A673 (cell line): ENCODE measurements at regions not wholly inside any gene's neighbourhood (a gene's known extent, or its start where the extent isn't known, plus 50 kb on each side); places are given as distances from the start of the nearest gene placed in this dataset.

Experiments
- BruUV-seq: library from RNA; stranded (reverse); fragments of 400-500 nt; replicated peaks from 2 replicates; lab custom pipeline; 2021; lab: Mats Ljungman, UMichigan
- CTCF ChIA-PET: fragments of 300-600 bp; sonication (Branson Sonifier 250); formaldehyde crosslinking; loops from one replicate; lab custom pipeline; 2022; ENCODE audit warnings: antibody characterized with exemption; lab: Charles Lee
- POLR2A ChIA-PET: fragments of 300-600 bp; sonication (Branson Sonifier 250); formaldehyde crosslinking; loops from one replicate; lab custom pipeline; 2022; ENCODE audit warnings: antibody characterized with exemption; ENCODE audit not compliant: low non-redundant PET; lab: Charles Lee
- DNase-seq: peaks from one replicate; pipeline ENCODE4 v3.0.0-alpha.2; 2015; ENCODE audit warnings: low spot score
- H3K27ac ChIP-seq: fragments of 200-600 bp; sonication (generic); 2 replicates; pipeline ENCODE4 v1.5.1; 2016; ENCODE audit warnings: mixed run types, low read depth, mild to moderate bottlenecking, mixed read lengths, antibody characterized with exemption, low read length; ENCODE audit not compliant: poor library complexity, severe bottlenecking
- H3K27me3 ChIP-seq: fragments of 200-600 bp; sonication (generic); replicated peaks from 2 replicates; pipeline ENCODE4 v1.6.1; 2017; ENCODE audit warnings: mixed run types, low read depth, mild to moderate bottlenecking, mixed read lengths, antibody characterized with exemption, low read length; ENCODE audit not compliant: insufficient read depth, poor library complexity
- H3K36me3 ChIP-seq: fragments of 200-600 bp; sonication (generic); 2 replicates; pipeline ENCODE4 v1.6.1; 2016; ENCODE audit warnings: mixed run types, mild to moderate bottlenecking, mixed read lengths, antibody characterized with exemption, low read length; ENCODE audit not compliant: insufficient read depth, poor library complexity, severe bottlenecking
- H3K4me1 ChIP-seq: fragments of 200-600 bp; sonication (generic); 2 replicates; pipeline ENCODE4 v1.6.1; 2017; ENCODE audit warnings: mixed run types, mild to moderate bottlenecking, mixed read lengths, antibody characterized with exemption, low read length; ENCODE audit not compliant: insufficient read depth, poor library complexity, severe bottlenecking
- H3K4me3 ChIP-seq: fragments of 200-600 bp; sonication (generic); 2 replicates; pipeline ENCODE4 v1.5.1; 2016; ENCODE audit warnings: low read depth, mixed run types, mild to moderate bottlenecking, mixed read lengths, low read length; ENCODE audit not compliant: poor library complexity, severe bottlenecking
- H3K9me3 ChIP-seq: fragments of 200-600 bp; sonication (generic); 2 replicates; pipeline ENCODE4 v1.6.1; 2016; ENCODE audit warnings: mixed run types, low read depth, mild to moderate bottlenecking, mixed read lengths, antibody characterized with exemption, low read length; ENCODE audit not compliant: poor library complexity, severe bottlenecking
- CTCF ChIP-seq: fragments of 300-800, 200-600 bp; sonication (generic); conservative IDR thresholded peaks from 2 replicates; pipeline ENCODE4 v1.5.1; 2017; ENCODE audit warnings: low read depth, mild to moderate bottlenecking, antibody characterized with exemption, low read length, moderate library complexity, mixed read lengths
- EZH2 ChIP-seq: fragments of 200-600 bp; sonication (generic); IDR thresholded peaks from 2 replicates; pipeline ENCODE4 v1.6.1; 2017; ENCODE audit warnings: borderline replicate concordance, low read depth, mild to moderate bottlenecking, mixed read lengths, antibody characterized with exemption, low read length; ENCODE audit not compliant: poor library complexity, severe bottlenecking
- intact Hi-C: fragments of 100-400 bp; cut with micrococcal nuclease; formaldehyde crosslinking; loops from one replicate; pipeline ENCODE4 v1.10.0; 2022; ENCODE audit not compliant: unreplicated experiment

- ChIA-PET POLR2A (no interaction called here), CTCF (no interaction called here)
- Histone ChIP-seq H3K4me1 (peaks cover 15% of the 10 kb centered on the region), H3K27ac (no peak overlapping the region), H3K4me3 (no peak overlapping the region), H3K27me3 (no peaks in the 10 kb centered on the region), H3K36me3 (no peaks in the 10 kb centered on the region), H3K9me3 (no peaks in the 10 kb centered on the region)
- DNase-seq = no peak
- TF ChIP-seq EZH2 = no peak
- TF ChIP-seq CTCF = no peak
- intact Hi-C loops = no loop called here
- BruUV-seq = no TSS peak
Measured at GRCh38 chr6:14676064-14676463, 558.5 kb downstream of the CD83 start.

- Histone ChIP-seq H3K27me3 (no peaks in the 10 kb centered on the region), H3K4me1 (peaks cover 4% of the 10 kb centered on the region), H3K36me3 (no peaks in the 10 kb centered on the region), H3K9me3 (no peaks in the 10 kb centered on the region), H3K4me3 (no peak overlapping the region), H3K27ac (no peak overlapping the region)
- POLR2A ChIA-PET = no interaction called here
- CTCF ChIA-PET = no interaction called here
- no peak for DNase-seq
- BruUV-seq = no TSS peak
- no peak for TF ChIP-seq EZH2
- TF ChIP-seq CTCF = no peak
- intact Hi-C loops = no loop called here
Measured at GRCh38 chr6:14676977-14677781, 559.6 kb downstream of the CD83 start.

- Histone ChIP-seq H3K4me3 (no peak overlapping the region), H3K9me3 (no peaks in the 10 kb centered on the region), H3K27ac (no peak overlapping the region), H3K27me3 (no peaks in the 10 kb centered on the region), H3K36me3 (no peaks in the 10 kb centered on the region), H3K4me1 (no peaks in the 10 kb centered on the region)
- ChIA-PET POLR2A (no interaction called here), CTCF (no interaction called here)
- no TSS peak for BruUV-seq
- DNase-seq = no peak
- TF ChIP-seq CTCF (no peak), EZH2 (no peak)
- intact Hi-C loops = no loop called here
Measured at GRCh38 chr6:14681699-14682487, 564.0 kb upstream of the JARID2 start.
